GM21529 (cell line): ENCODE measurements at regions not wholly inside any gene's neighbourhood (a gene's known extent, or its start where the extent isn't known, plus 50 kb on each side); places are given as distances from the start of the nearest gene placed in this dataset.

Experiments
- ATAC-seq: cut with Tn5 transposase; IDR thresholded peaks from one replicate; pipeline ENCODE4 v1.9.1; 2021; ENCODE audit not compliant: unreplicated experiment

- no peak for ATAC-seq
Observed at GRCh38 chr6:4466769-4467480, 309.3 kb upstream of the CDYL start.

- no peak for ATAC-seq
Observed at GRCh38 chr6:4466261-4466660, 309.9 kb upstream of the CDYL start.

GRCh38 chr6:4464638-4465037, 311.6 kb upstream of the CDYL start:
- no peak for ATAC-seq

GRCh38 chr6:4463236-4463635, 313.0 kb upstream of the CDYL start:
- ATAC-seq: no peak

- no peak for ATAC-seq
Observed at GRCh38 chr6:4460586-4461475, 315.4 kb upstream of the CDYL start.

GRCh38 chr6:4459996-4460395, 316.2 kb upstream of the CDYL start:
- ATAC-seq: no peak

- ATAC-seq: no peak
Observed at GRCh38 chr6:4459032-4459431, 317.2 kb upstream of the CDYL start.

- no peak for ATAC-seq
Observed at GRCh38 chr6:4451718-4452117, 316.3 kb upstream of the ECI2 start.

GRCh38 chr6:4451081-4451480, 315.7 kb upstream of the ECI2 start:
- no peak for ATAC-seq

- no peak for ATAC-seq
Observed at GRCh38 chr6:4450237-4450636, 314.9 kb upstream of the ECI2 start.

GRCh38 chr6:4449409-4449808, 314.0 kb upstream of the ECI2 start:
- no peak for ATAC-seq

- ATAC-seq: no peak
Observed at GRCh38 chr6:4448841-4449240, 313.5 kb upstream of the ECI2 start.

GRCh38 chr6:4447639-4448330, 312.4 kb upstream of the ECI2 start:
- ATAC-seq: no peak

- ATAC-seq: no peak
Observed at GRCh38 chr6:4446982-4447381, 311.6 kb upstream of the ECI2 start.

- no peak for ATAC-seq
Observed at GRCh38 chr6:4441981-4442434, 306.6 kb upstream of the ECI2 start.

GRCh38 chr6:4439159-4439558, 303.8 kb upstream of the ECI2 start:
- no peak for ATAC-seq

GRCh38 chr6:4437342-4437741, 302.0 kb upstream of the ECI2 start:
- no peak for ATAC-seq

GRCh38 chr6:4435981-4436445, 300.6 kb upstream of the ECI2 start:
- no peak for ATAC-seq

- no peak for ATAC-seq
Observed at GRCh38 chr6:4434655-4435054, 299.3 kb upstream of the ECI2 start.

GRCh38 chr6:4433199-4433598, 297.8 kb upstream of the ECI2 start:
- ATAC-seq: no peak

- no peak for ATAC-seq
Observed at GRCh38 chr6:4426968-4427367, 291.6 kb upstream of the ECI2 start.

- ATAC-seq: no peak
Observed at GRCh38 chr6:4421837-4422236, 286.5 kb upstream of the ECI2 start.
